GM19438 (cell line): ENCODE measurements at regions not wholly inside any gene's neighbourhood (a gene's known extent, or its start where the extent isn't known, plus 50 kb on each side); places are given as distances from the start of the nearest gene placed in this dataset.

Experiments
- ATAC-seq: cut with Tn5 transposase; IDR thresholded peaks from one replicate; pipeline ENCODE4 v1.9.1; 2021; ENCODE audit warnings: low read depth; ENCODE audit not compliant: unreplicated experiment

DNA sequence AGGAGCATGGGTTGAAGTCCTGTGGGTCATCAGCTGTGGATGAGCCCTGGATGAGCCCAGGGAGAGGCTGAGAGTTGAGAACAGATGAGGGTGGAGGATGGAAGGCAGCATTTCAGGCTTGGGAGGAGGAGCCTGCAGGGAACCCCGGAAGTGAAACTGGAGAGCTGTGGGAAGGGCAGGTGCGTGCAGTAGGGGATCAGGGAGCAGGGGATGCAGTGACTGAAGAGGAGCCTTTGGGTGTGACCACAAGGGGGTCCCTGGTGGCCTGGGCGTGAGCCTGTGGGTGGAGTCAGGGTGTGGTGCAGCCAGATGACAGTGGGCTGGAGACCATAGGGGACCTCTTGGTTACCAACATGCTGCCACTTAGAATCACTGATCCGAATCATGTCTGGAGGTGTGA is 115.5 kb downstream of the PAPOLA start:
- no peak for ATAC-seq

DNA sequence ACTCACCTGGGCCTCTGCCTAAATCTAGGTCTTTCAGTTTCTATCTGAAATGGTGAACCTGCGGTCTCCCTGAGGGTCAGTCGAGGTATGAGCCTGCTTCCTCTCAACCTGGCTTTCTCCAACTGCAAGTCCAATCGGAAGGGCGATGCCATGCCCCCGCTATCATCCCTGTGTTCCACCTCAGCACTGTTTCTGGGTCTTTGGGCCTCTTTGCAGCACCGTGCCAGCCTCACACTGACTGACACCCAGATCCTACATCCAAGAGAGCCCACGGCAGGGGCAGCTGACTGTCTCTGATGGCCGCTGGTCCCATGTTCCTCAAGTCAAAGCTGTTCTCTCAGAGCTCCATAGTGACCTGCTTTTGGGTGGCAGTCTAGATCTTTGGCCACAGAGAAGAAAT is 120.7 kb downstream of the PAPOLA start:
- ATAC-seq: no peak

DNA sequence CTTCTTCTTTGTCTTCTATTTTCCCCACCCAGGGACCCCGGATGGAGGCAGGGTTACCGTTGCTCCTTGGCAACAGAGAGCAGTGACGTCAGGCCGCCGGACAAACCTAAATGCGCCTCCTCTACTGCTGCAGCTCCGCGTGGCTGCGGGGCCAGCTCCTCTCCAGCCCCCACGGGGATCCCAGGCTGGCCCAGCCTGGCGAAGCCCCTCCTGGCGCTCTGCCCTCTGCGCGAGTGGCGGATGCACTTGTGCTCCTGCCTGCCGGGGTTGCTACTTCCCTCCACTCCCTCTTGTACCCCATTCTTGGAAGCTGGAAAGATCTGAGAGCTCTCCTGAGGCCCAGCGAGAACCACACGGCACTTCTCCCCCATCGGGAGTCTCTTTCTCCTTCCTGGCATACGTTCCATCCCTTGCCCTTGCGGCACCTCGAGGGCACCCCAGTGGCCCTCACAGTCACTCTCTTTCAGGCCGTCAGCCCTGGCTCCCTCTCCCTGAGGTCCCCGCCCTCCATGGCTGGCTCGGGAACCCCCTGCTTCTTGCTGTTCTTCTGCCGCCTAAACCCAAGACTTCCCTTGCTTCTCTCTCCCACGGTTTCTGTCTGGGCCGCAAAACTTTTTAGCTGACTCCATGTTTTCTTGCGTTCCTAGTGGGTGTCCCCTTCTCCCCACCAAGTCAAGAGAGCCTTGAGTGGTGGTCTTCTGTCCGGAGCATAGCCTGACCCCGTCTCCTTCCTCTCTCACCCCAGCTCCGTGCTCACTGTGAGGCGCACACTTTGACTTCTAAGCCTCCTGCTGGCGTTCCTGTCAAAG is 121.7 kb downstream of the PAPOLA start:
- no peak for ATAC-seq

DNA sequence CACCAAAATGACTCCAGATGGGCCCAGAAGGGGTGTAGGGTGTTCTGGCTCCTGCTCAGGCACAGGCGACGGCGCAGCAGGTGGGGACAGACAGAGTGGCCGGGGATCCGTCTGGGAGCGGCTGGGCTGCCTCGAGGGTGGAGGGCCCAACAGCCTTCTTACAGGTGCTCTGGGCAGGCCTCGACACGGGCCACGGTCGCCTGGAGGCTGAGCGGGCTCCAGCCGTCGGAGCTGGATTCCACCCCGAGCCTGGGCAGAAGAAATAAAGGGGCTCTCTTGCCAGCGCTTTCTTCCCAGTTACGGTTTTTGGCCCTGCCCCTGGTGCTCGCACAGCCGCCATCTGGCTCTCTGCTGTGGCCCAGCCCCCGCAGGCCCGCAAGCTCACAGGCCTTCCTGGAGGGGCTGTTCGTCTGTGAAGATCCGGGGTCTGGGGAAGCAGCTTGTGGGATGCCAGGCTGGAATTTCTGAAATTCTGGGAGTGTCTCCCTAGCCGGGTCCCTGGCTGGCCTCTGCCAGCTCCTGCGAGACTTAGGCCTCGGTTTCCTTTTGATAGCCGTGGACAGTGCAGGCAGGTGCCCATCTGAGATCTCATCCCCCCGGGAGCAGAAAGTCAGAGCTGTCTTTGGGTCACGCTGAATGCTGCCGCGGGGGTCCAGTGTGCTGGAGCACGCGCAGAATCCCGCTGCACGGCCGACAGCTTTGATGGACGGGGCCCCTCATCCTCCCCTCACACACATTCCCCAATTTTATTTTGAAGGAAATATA is 122.7 kb downstream of the PAPOLA start:
- no peak for ATAC-seq

DNA sequence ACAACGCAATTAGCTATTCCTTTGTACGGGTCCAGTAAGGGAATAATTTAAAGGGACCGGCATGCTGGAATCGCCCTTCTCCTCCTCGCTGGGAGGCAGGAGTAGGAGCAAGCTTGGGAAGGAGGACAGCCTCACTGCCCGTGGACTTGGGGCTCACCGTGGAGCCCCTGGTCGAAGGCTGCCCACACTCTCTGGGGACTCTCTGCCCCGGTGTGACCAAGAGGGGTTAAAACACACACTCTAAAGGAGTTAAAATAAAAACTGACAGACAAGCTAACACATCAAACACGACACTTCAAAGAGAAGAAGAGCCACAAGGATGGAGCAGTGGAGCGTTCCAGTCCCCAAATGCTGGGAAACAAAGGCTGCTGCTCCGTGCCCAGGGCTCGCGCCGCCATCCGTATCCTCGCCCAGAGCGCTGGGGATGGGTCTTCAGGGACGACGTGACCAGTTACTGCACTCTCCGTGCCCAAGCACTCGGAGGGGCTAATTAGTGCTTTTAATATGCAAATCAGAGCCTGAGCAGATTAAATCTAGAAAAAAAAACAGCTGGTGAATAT is 123.3 kb downstream of the PAPOLA start:
- ATAC-seq: no peak

DNA sequence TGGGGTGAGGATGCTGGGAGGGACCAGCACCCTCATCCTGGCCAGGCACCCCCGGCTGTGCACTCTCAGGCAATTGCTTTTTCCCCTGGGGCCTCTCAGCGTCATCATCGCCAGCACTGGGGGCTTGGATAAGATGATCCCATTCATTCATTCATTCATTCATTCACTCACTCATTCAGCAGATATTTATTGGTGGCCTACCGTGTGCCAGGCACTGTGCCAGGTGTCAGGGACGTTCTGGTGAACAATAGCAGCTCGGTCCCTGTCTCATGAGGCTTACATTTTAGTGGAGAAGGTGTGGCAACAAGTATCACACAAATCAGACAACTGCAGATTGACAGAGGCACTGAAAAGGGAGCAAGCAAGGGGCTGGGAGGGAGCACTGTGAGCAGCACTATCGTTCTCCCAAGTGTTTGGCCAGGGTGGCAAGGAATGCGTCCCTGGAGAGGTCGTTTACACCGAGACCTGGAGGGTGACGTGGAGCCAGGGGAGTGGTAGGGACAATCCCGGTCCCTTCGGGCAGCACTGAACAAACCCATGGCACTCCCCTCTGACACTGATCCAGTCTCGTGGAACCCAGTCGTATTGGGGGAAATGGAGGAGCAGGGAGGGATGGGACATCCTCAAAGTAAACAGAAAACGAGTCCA is 124.1 kb downstream of the PAPOLA start:
- no peak for ATAC-seq

DNA sequence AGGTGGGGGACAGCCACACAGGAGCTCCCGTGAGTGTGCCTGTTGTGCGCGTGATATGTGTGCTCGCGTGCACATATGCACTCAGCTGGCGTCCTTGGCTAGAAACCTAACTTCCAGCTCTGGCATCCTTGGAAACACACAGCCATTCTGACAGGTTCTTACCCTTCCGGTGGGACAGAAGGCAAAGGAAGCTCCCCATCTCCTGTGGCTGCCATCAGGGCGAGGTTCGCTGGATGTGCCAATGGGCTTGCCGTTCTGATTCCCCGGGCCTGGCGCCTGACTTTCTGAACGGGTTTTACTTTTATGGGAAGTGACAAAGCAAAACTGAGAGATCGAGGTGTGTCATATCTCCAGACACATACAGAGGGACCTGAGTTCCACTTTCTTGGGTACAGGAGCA is 124.7 kb downstream of the PAPOLA start:
- no peak for ATAC-seq

DNA sequence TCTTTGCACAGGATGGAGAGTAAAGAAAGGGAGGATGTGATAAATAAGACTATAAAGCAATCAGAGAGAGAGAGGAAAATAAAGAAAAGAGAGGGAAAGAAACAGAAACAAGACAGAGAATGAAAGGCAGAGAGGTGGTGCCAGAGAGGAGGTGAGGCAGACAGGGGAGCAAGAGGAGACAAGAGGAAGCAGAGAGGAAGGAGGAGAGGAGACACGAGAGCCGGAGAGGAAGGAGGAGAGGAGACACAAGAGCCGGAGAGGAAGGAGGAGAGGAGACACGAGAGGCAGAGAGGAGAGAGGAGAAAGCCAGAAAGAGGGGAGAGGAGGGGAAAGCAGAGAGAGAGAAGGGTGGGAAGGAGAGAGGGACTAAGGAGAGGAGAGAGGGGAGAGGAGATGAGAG is 125.2 kb downstream of the PAPOLA start:
- ATAC-seq: no peak

DNA sequence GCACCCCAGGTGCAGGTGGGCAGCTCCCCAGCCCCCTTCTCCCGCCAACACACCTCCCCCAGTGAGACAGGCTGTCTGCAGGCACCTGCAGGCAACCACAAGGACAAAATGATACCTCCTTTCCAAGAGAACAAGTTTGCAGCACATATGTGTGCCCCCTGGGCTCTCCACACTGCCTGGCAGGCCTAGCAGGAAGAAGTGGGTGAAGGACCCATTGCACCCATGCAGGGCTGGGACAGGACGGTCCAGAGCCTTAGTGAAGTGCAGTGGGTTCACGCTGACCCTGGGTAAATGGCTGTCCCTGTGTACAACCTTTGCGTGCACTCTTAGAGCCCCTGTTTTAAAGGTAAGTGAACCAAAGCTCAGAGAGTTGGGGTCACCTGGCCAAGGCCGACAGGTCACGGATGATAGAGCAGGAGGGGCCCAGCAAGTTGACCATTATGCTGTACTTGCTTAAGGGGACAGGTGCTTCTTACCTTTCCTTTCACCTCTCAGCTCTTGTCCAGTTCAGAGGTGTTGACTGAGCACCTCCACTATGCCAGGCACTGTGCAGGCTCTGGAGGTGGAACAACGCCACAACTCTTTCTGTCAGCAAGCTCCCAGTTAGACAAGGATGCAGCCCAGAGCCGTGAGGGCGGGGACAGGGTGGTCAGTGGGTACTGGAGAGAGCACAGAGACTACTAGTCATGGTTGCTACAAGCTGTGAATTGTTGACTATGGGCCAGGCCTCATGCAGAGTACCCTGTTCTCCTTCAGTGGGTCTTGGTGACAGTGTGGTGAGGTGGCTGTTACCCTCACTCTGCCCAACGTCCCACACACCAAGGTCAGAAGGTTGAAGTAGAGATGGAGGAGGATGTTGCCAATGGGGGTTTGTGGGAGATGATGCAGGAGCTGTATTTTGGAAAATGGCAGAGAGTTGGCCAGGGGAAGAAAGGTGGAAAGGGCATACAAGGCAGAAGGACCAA is 125.9 kb downstream of the PAPOLA start:
- ATAC-seq: no peak

DNA sequence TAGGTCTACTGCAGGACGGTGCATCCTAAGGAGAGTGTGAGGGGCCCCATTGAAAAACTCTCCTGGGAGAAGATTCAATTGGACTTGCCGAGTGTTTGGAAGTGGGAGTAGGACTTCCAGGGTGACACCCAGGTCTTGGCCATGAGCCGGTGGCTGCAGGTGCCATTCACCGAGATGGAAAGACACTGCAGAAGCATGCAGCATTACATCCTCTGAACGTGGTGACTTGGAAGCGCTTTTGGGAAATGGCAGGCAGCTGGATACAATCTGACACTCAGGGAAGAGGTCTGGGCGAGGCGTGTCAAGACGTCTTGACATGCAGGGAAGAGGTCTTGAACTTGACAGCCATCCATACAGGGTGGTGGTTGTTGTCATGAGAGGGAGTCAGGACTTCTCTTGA is 126.9 kb downstream of the PAPOLA start:
- no peak for ATAC-seq

DNA sequence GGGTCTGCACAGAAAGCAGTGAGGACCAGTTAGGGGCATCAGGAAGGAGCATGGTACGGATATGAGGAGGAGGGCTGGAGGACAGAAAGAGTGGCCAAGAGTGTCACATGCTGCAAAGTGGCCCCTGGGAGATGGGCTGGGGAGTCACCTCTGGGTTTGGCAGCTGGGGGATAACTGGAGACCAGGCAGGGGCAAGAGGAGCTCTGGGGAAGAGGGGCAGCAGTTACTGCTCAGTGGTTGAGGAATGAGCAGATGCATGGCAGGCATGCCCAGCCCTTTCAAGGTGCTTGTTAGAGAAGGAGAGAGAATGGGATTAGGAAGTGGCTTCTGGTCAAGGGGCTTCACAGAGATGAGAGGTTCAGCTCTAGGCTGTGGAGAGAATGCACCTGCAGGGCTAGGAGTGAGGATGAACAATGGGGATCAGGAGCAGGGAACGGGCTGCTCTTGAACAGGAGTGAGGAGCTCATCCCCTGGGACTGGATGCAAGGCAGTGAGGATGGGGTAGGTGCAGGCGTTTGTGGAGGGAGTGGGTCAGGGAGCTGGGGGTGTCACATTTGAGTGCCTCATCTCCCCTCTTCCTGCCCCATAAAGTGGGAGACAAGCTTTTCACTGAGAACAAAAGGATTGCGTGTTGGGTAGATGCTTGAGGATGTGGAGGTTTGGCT is 127.5 kb downstream of the PAPOLA start:
- ATAC-seq: no peak

DNA sequence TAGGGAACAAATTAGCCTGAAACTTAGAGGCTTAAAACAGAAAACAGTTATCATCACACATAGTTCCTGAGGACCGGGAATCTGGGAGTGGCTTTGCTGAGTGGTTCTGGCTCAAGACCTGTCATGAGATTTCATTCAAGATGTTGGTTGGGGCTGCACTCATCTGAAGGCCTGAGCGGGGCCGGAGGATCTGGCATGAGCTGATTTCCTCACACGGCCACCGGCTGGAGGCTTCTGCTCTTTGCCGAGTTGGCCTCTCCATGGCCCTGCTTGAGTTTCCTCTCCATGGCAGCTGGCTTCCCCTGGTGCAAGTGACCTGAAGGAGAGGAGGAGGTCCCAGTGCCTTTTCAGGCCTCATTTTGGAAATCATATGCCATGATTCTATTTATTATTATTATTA is 128.1 kb downstream of the PAPOLA start:
- ATAC-seq: no peak

DNA sequence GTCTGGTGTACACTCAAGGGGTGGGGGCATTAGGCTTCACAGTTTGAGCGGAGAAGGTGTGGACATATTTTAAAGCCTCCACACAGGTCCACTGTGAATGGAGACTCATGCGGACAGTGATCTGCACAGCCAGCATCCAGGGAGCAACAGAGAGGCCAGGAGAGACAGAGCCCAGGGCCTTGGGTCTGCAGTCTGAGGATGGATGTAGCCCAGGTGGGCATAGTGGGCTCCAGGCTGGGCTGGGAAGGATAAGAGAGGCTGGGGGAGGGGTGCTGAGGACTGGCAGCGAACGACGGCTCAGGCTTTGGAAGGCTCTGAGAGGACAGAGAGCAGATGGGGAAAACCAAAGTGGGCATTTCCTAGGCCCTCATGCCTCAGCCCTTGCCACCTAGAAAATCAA is 128.8 kb downstream of the PAPOLA start:
- ATAC-seq: no peak

DNA sequence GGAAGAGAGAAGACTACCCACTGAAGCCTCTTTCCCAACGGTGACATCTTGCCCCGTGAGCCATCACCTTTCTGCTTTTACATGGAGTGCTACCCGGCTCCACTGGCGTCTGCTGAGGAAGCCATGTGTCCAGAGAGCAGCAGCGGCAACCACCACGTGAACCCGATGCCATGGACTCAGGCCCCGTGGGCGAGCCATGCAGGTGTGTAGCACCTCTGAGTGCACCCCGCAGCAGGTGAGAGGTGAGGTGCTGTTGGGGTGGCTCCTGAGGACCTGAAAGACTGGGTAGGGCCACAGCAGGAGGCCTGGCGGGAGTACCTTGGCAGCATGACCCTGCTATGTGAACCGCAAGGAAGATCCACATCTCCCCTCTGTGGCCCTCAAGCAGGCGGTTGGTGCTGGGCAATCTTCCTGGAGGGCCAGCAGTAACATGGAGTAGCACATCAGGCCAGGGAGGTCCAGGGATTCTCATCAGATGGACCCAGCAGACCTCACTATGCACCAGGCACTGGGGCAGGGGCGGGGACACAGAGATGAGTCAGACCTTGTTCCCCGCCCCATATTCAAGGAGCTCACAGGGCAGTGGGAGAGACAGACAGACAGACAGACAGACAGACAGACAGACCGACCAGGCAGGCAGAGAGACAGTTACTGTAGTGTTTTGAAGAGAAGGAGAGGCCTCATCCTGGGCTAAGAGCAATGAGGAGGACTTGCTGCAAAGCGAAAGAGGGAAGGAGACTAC is 129.6 kb downstream of the PAPOLA start:
- no peak for ATAC-seq

DNA sequence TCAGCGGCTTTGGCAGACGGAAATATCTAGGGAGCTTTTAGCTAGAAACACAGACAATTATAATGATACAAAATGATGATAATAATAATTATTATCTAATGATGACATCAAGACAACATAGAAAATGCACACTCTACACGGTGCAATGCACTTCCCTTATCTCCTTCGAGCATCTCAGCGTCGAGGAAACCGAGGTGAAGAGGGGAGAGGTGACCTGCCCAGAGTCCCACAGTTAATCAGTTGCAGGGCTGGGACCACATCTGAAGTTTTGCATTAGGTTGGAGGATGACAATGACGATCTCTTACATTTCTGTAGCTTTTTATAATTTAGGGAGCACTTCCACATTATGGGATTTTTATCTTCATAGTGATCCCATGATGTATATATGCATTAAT is 130.2 kb downstream of the PAPOLA start:
- ATAC-seq: no peak

DNA sequence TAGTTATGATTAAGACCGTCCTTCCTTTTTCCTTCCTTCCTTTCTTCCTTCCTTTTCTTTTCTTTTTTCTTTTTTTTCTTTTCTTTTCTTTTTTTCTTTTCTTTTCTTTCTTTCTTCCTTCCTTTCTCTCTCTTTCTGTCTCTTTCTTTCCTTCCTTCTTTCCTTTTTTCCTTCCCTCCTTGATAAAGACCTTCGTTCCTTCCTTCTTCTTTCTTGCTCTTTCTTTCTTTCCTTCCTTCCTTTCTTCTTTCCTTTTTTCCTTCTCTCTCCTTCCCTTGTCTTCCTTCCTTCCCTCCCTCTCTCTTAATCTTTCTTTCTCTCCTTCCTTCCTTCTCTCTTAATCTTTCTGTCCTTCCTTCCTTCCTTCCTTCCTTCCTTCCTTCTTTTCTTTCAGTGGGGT is 130.9 kb downstream of the PAPOLA start:
- ATAC-seq: no peak

DNA sequence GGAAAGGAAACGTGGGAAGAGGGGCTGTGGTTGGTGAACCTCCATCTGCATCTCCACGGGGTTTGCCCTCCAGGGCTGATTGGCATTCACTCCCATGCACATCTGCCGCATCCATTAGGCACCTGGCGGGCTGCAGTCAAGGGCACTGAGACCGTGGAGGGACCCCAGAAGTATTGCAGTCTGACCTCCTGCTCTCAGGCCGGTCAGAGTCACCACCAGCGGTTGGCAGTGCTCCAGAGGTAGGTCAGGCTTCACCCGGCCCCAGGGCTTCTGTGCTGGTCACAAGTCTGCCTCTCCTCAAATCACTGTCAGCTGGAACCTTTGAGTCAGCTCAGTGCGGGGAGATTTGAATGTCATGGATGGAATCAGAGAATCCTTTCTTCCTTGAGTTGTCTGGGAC is 132.3 kb downstream of the PAPOLA start:
- no peak for ATAC-seq

DNA sequence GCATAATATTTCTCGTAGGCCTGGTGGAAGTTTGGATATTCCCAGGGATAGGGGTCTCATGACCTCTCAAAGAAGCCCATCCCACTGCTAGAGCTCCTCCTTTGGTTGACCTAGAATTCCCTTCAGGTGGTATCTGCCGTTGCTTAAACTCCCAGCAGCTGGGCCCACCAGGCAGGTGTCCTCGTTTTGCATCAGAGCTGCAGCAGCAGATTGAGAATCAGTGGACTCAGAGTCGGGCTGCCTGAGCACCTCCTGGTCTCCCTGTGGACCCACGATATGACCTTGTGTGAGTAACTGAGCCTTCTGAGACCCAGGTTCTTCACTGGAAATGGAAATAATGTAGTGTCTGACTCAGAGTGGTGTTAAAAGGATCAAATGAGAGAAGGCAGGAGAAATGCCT is 132.7 kb downstream of the PAPOLA start:
- no peak for ATAC-seq

DNA sequence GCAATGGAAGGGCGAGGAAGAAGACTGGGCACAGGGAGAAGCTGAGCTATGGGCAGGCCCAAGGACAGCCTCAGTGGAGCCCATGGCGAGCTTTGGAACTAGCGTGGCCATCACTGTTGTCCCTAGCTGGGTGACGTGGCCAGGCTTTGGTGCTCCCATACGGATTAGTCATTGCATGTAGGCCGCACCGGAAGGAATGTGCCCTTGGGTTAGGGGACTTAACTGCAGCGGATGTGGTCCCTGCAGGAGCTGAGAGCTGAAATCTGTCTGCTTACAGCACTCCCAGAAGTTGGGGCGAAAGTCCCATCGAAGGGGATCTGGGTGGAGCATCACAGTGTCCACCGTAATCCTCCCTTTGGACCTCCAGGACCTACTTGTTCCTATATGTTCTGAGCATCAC is 133.7 kb downstream of the PAPOLA start:
- ATAC-seq: no peak
